GM12891 (cell line): ENCODE measurements at regions not wholly inside any gene's neighbourhood (a gene's known extent, or its start where the extent isn't known, plus 50 kb on each side); places are given as distances from the start of the nearest gene placed in this dataset.

Experiments used
- POLR2A ChIP-seq: IDR thresholded peaks from 2 replicates; pipeline ENCODE4 v1.6.1; 2011; ENCODE audit warnings: low read depth, low read length, control low read depth
- POLR2AphosphoS5 ChIP-seq: IDR thresholded peaks from 2 replicates; pipeline ENCODE4 v1.6.1; 2011; ENCODE audit warnings: low read depth, low read length, control low read depth
- POU2F2 ChIP-seq: IDR thresholded peaks from 2 replicates; pipeline ENCODE4 v1.6.1; 2011; ENCODE audit warnings: low read depth, mild to moderate bottlenecking, control low read depth, low read length, moderate library complexity
- SPI1 ChIP-seq: IDR thresholded peaks from 2 replicates; pipeline ENCODE4 v1.6.1; 2011; ENCODE audit warnings: low read depth, low read length, control low read depth
- TAF1 ChIP-seq: IDR thresholded peaks from 2 replicates; pipeline ENCODE4 v1.6.1; 2011; ENCODE audit warnings: low read depth, low read length, control low read depth

GRCh38 chr10:131424836-131425491 is 113.4 kb upstream of the TCERG1L start:
- TF ChIP-seq SPI1, result no peak
- TF ChIP-seq TAF1, result no peak
- no peak for TF ChIP-seq POLR2A
- TF ChIP-seq POLR2AphosphoS5, result no peak
- TF ChIP-seq POU2F2, result no peak
